ENCODE measurements at regions not wholly inside any gene's neighbourhood (a gene's known extent, or its start where the extent isn't known, plus 50 kb on each side); places are given as distances from the start of the nearest gene placed in this dataset.
"Not testable (repeated sequence)": the region's sequence is repeated elsewhere in the genome, so short reads cannot be mapped to it uniquely, and the experiment has no call there.

DNA sequence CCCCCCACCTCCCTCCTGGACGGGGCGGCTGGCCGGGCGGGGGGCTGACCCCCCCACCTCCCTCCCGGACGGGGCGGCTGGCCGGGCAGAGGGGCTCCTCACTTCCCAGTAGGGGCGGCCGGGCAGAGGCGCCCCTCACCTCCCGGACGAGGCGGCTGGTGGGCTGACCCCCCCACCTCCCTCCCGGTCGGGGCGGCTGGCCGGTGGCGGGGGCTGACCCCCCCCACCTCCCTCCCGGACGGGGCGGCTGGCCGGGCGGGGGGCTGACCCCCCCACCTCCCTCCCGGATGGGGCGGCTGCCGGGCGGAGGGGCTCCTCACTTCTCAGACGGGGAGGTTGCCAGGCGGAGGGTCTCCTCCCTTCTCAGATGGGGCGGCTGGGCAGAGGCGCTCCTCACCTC, 166.9 kb upstream of the TAPT1 start:
- TF ChIP-seq, protein P1, sequence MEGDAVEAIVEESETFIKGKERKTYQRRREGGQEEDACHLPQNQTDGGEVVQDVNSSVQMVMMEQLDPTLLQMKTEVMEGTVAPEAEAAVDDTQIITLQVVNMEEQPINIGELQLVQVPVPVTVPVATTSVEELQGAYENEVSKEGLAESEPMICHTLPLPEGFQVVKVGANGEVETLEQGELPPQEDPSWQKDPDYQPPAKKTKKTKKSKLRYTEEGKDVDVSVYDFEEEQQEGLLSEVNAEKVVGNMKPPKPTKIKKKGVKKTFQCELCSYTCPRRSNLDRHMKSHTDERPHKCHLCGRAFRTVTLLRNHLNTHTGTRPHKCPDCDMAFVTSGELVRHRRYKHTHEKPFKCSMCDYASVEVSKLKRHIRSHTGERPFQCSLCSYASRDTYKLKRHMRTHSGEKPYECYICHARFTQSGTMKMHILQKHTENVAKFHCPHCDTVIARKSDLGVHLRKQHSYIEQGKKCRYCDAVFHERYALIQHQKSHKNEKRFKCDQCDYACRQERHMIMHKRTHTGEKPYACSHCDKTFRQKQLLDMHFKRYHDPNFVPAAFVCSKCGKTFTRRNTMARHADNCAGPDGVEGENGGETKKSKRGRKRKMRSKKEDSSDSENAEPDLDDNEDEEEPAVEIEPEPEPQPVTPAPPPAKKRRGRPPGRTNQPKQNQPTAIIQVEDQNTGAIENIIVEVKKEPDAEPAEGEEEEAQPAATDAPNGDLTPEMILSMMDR (IDR thresholded peaks at IDR 0.05), result not testable (repeated sequence)
- TF ChIP-seq POLR2AphosphoS5, POLR2A (IDR thresholded peaks at IDR 0.05): not testable (repeated sequence)

Measured in transverse colon (tissue), 4 donors.